ENCODE measurements at regions not wholly inside any gene's neighbourhood (a gene's known extent, or its start where the extent isn't known, plus 50 kb on each side); places are given as distances from the start of the nearest gene placed in this dataset.
"Not testable (repeated sequence)": the region's sequence is repeated elsewhere in the genome, so short reads cannot be mapped to it uniquely, and the experiment has no call there.

- no peak for FAIRE-seq
Observed at GRCh38 chr1:104172243-104172681, 422.6 kb downstream of the AMY1C start.

- no peak for FAIRE-seq
Observed at GRCh38 chr1:104182251-104182650, 432.6 kb downstream of the AMY1C start.

DNA sequence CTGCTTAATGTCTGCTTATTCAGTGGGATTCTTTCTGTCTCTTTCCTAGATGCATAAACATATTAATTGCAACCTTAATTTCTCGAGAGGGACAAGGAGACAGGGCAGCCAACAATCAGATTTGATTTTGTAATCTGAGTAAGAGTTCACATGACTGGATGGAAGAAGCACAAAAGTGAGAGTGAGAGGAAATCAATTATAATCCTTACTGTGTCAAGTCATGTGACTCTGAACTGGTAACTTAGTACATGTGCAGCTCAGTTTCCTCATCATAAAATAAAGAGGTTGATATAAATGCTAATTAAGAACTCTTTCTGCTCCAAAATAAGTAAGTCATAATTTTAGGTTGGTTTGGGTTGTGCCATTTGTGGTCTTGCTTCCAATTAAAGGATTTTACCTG is 439.5 kb downstream of the AMY1C start:
- FAIRE-seq: no peak

DNA sequence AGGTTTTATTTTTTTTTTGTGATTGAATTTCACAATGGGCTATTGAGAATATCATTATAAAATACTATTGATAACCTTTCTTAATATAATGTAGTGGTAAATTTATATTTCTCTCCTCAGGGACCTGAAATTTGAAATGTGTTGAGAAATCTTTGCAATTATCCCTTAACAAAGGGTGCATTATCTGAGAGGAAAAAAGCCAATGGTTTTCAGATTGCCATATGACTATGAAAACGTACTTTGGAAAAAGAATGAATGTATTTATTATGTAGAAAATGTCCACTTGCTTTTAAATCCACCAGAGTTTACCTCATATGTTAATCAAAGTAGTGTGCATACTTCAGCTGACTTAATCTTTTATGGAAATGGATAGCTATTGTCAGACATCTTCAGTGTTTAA is 441.1 kb downstream of the AMY1C start:
- no peak for FAIRE-seq

DNA sequence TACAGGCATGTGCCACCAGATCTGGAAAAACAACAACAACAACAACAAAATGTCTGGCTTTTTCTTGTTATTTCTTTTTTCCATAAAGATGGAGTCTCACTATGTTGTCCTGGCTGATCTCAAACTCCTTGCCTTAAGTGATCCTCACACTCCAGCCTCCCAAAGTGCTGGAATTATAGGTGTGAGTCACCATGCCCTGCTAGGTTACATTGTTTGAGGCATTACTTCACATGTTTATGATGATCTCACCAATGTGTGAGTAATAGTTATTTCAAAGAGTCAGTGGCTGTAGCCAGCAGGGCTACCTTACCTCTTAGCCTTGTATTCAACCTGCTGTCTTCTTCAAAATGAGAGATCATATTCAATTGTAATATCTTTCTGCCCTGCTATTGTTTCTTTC is 445.7 kb downstream of the AMY1C start:
- no peak for FAIRE-seq

GRCh38 chr1:104196136-104196535 is 446.4 kb downstream of the AMY1C start:
- no peak for FAIRE-seq

- no peak for FAIRE-seq
Observed at GRCh38 chr1:104197516-104197915, 447.8 kb downstream of the AMY1C start.

GRCh38 chr1:104212239-104212638 is 462.5 kb downstream of the AMY1C start:
- FAIRE-seq: no peak

GRCh38 chr1:104217395-104217986 is 467.8 kb downstream of the AMY1C start:
- not testable (repeated sequence) for FAIRE-seq

GRCh38 chr1:104229860-104230259 is 480.2 kb downstream of the AMY1C start:
- no peak for FAIRE-seq

GRCh38 chr1:104231676-104232075 is 482.0 kb downstream of the AMY1C start:
- no peak for FAIRE-seq

- FAIRE-seq: no peak
Observed at GRCh38 chr1:104235141-104235540, 485.4 kb downstream of the AMY1C start.

DNA sequence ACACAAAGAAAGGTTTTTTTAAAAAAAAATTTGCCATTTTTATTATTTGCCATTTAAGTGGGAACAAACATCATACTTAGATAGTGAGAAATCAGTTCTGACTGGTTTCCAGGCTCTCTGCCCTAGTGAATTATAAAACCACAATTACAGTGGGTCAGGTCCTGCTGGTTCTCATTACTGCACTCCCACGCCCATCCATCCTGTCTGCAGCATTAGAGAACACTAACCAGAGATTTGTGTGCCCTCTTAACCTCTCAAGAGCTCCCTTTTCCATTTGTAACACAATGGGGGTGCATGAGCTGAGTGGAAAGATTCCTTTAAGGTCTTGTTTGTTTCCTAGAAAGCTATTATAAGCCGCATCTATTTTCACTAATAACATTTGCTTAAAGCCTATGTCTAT is 489.3 kb downstream of the AMY1C start:
- FAIRE-seq: no peak

GRCh38 chr1:104248385-104248784 is 498.7 kb downstream of the AMY1C start:
- peak; percentile 47 for FAIRE-seq

GRCh38 chr1:104259481-104259880 is 509.8 kb downstream of the AMY1C start:
- no peak for FAIRE-seq

GRCh38 chr1:104263110-104263509 is 513.4 kb downstream of the AMY1C start:
- not testable (repeated sequence) for FAIRE-seq

- FAIRE-seq: no peak
Observed at GRCh38 chr1:104264521-104264920, 514.8 kb downstream of the AMY1C start.

DNA sequence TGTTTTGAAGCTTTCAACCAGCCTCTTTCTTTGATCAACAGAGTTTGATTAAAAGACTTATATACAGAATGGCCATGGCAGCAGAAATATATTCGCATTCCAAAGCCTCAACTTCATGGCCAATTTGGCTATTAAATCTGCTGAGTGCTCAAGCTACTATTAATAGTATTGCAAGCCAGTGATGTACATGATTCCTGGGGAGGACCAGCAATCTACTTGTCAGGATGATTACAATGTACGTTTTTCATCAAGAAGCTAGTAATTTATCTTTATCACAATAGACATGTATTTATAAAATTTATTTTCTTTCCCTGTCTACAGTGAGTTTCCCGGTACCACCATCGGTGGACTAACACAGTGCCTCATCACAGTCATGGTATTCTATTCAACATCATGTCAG is 515.5 kb downstream of the AMY1C start:
- FAIRE-seq: no peak

- FAIRE-seq: no peak
Observed at GRCh38 chr1:104266612-104267011, 516.9 kb downstream of the AMY1C start.

- FAIRE-seq: not testable (repeated sequence)
Observed at GRCh38 chr1:104288322-104288721, 538.6 kb downstream of the AMY1C start.

GRCh38 chr1:104291156-104291555 is 541.5 kb downstream of the AMY1C start:
- no peak for FAIRE-seq

- no peak for FAIRE-seq
Observed at GRCh38 chr1:104294259-104294658, 544.6 kb downstream of the AMY1C start.

GRCh38 chr1:104295511-104295910 is 545.8 kb downstream of the AMY1C start:
- no peak for FAIRE-seq

- FAIRE-seq: no peak
Observed at GRCh38 chr1:104309673-104310072, 560.0 kb downstream of the AMY1C start.

DNA sequence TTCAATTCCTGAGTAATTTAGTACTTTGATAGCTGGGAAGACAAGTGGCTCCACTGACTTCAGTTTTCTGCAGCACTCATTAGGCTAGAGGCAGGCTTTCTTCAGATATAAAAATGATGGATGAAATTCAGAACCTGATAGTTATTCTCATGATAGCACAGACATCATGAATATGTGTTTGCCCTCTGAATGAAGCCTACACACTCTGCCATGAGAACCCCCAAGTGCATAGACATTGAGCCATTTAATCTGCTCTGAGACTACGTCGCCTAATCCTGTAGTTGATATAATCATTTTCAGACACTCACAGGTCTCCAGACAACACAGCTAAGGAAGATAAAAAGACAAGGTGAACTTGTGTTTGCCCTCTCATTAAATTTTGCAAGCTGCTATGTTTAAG is 566.1 kb downstream of the AMY1C start:
- FAIRE-seq: no peak

- FAIRE-seq: no peak
Observed at GRCh38 chr1:104322131-104322530, 572.4 kb downstream of the AMY1C start.
